GM12873 (cell line): ENCODE measurements at regions not wholly inside any gene's neighbourhood (a gene's known extent, or its start where the extent isn't known, plus 50 kb on each side); places are given as distances from the start of the nearest gene placed in this dataset.

ENCODE experiments used
- CTCF ChIP-seq: IDR thresholded peaks from 2 replicates; pipeline ENCODE4 v1.5.1; 2012; ENCODE audit warnings: low read depth, mild to moderate bottlenecking, moderate library complexity, low read length, control low read depth; ENCODE audit not compliant: insufficient read depth; ENCODE audit errors: missing control alignments

- no peak for TF ChIP-seq CTCF
These were observed 511.7 kb downstream of the SLITRK6 start for GRCh38 chr13:85287528-85287927.

DNA sequence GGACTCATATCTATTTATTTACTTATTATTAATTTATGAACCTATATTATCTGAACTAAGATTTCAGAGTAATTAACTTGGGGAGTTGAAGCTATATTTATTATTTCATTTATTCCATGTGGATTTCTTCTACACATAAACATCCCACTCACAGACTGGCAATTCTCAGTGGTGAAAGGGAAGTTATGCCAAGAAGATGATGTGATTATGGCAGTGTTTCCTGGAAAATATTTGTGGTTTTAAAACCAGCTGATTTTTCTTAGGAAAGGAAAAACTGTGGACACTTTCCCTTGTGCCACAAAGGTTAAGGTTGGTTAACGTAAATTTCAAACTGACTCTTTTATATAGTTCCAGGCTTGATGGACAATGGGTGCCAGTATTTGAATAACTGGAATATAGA lies 513.1 kb downstream of the SLITRK6 start:
- no peak for TF ChIP-seq CTCF

DNA sequence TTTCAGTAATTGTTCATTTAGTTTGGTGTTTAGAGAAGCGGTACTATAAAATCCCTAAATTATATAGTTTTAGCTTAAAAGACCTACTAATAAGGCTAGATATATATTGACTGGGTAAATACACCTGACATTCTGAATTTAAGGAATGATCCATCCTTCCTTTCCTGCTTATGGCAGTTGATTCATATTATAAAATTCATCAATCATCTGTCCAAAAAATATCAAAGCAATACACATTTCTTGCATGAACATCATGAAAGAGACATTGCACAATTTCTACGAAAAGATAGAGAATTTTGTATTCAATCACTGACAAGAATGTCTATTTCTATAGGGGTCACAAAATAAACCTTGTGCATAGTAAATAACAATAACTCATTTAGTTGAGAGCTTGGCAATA lies 514.9 kb downstream of the SLITRK6 start:
- no peak for TF ChIP-seq CTCF

DNA sequence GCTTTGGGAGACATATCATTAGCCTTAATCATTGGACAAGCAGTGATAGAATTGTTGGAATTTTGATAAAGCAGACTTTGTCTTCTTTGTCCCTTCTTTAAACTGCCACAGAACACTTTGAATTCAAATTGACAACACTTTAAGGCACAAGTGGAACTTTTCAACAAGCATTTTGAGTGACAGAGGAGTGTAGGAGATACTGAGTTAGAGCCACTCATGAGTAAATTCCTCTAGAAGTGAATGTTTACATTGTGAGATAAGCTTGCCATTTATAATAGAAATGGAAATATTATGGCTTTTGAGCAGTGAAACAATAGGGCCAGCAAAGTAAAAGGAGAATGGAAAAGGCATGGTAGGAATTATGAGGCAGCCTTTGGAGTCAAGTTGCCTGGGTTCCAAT lies 515.8 kb downstream of the SLITRK6 start:
- TF ChIP-seq CTCF, result no peak

DNA sequence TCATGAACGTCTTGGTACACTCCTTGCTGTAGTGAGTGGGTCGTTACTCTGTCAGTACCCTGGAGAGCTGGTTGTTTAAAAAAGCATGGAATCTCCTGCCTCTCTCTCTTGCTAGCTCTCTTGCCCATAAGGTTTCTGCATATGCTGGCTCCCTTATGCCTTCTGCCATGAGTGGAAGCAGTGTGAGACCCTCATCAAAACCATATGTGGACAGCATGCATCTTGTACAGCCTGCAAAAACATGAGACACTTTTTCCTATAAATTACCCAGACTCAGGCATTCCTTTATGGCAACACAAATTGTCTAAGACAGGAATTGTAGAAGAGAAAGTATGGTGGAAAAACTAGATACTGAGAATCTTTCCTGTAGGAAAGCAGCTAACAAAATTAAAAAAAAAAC lies 516.3 kb downstream of the SLITRK6 start:
- TF ChIP-seq CTCF, result no peak

DNA sequence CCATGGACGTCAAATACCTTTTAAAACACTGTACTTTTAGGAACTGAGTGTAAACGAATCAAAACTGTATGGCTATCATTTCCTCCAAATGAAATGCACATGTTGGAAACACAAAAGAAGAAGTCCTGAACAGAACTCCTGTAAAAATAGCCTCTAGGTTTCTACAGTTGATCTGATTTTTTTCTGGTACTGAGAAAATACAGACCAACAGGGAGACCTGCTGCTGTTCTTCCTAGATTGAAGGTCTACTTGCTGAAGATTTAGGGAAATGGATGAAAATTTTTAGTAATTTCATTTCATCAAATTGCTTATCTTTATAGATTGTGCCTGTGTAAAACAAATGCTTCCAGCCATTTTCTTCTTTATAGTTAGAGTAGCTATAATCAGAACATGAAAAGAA lies 520.4 kb downstream of the SLITRK6 start:
- TF ChIP-seq CTCF, result no peak

DNA sequence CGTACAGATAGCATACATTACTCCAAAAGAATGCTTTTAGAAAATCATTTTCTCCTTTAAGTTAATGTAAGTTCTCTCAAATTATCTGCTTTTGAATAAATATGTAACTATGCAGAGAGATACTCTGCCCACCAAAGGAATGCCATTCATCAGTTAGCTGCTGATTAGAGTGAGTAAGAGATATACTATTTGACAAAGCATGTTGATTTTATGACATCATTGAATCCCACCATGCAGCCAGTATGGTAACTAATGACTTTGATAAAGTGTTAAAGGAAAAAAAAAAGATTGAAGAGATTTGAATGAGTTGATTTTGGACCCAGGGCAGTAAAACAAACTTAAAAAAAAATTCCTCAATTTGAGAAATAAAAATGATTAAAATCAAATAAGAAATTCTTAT lies 521.5 kb downstream of the SLITRK6 start:
- TF ChIP-seq CTCF, result no peak

DNA sequence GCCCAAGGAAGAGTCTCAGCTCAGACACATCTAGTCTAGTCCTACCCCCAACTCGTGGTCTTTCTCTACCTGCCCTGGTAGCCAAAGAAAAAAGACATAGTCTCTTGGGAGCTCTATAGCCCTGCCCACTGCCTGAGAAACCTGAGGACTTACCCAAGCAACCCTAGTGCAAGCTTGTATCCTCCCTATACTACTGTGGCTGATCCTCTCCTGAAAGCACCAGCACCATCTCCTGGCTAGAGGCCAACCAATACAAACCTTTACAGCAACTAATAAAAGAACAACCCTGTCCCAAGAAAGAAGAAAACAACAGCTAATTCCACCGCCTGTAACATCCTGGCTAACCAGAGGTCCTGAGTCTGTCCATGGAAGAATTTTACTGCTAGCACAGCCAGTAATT lies 532.4 kb downstream of the SLITRK6 start:
- TF ChIP-seq CTCF, result no peak
